B cell (primary cell): ENCODE measurements at regions not wholly inside any gene's neighbourhood (a gene's known extent, or its start where the extent isn't known, plus 50 kb on each side); places are given as distances from the start of the nearest gene placed in this dataset.

Source experiments
- ATAC-seq: fragments of 200-7000 bp; cut with Tn5 transposase; one replicate; pipeline ENCODE4 v1.10.0; 2021; ENCODE audit warnings: low read depth, mild to moderate bottlenecking, moderate number of reproducible peaks, moderate library complexity
- CTCF ChIA-PET: fragments of 350-600 bp; sonication (Branson Sonifier 250); formaldehyde crosslinking; loops from one replicate; lab custom pipeline; 2021; ENCODE audit warnings: antibody characterized with exemption, inconsistent platforms; lab: Charles Lee
- POLR2A ChIA-PET: fragments of 350-600 bp; sonication (Branson Sonifier 250); formaldehyde crosslinking; loops from one replicate; lab custom pipeline; 2021; ENCODE audit warnings: antibody characterized with exemption; lab: Charles Lee
- DNase-seq: peaks from one replicate; pipeline ENCODE4 v3.0.0; 2013
- H2AFZ ChIP-seq: 2 replicates; pipeline ENCODE4 v1.6.1; 2012; ENCODE audit warnings: mild to moderate bottlenecking, low read depth, low read length; ENCODE audit not compliant: insufficient read depth, poor library complexity, severe bottlenecking
- H3K27ac ChIP-seq, 2 donors: 1 replicate in 1 of 2; 2 replicates in 1 of 2; pipeline ENCODE4 v1.5.1; 2012 to 2013; ENCODE audit warnings: low read length in 2 of 2, mild to moderate bottlenecking in 2 of 2, moderate library complexity in 1 of 2
- H3K27me3 ChIP-seq, 4 experiments: fragments of 200-600 bp in 1 of 4; sonication (generic) in 1 of 4; replicated peaks in 1 of 4; 1 replicate in 2 of 4; 2 replicates in 2 of 4; pipeline versions ENCODE4 v1.6.1 to v1.7.0; 2013 to 2016; ENCODE audit warnings: low read length in 3 of 4, mild to moderate bottlenecking in 2 of 4, mixed read lengths in 1 of 4, moderate library complexity in 1 of 4; ENCODE audit not compliant: insufficient read depth in 4 of 4, control insufficient read depth in 3 of 4; ENCODE audit errors: control extremely low read depth in 1 of 4
- H3K36me3 ChIP-seq, 2 experiments: replicated peaks in 1 of 2; 1 replicate in 1 of 2; 2 replicates in 1 of 2; pipeline versions ENCODE4 v1.6.1 to v1.7.1; 2013; ENCODE audit warnings: low read length in 1 of 2; ENCODE audit not compliant: insufficient read depth in 2 of 2, control insufficient read depth in 1 of 2; ENCODE audit errors: control extremely low read depth in 1 of 2, extremely low read depth in 1 of 2
- H3K4me1 ChIP-seq, 2 donors: fragments of 200-600 bp in 1 of 2; sonication (generic) in 1 of 2; 1 replicate in 1 of 2; 2 replicates in 1 of 2; pipeline versions ENCODE4 v1.5.1 to v1.6.1; 2013 to 2017; ENCODE audit warnings: low read length in 2 of 2; ENCODE audit not compliant: control insufficient read depth in 2 of 2, insufficient read depth in 2 of 2
- H3K4me2 ChIP-seq: replicated peaks from 2 replicates; pipeline ENCODE3; 2012; ENCODE audit warnings: mild to moderate bottlenecking, low read depth, low read length; ENCODE audit not compliant: poor library complexity, severe bottlenecking
- H3K4me3 ChIP-seq, 5 experiments: fragments of 200-600 bp in 1 of 5; sonication (generic) in 1 of 5; 1 replicate in 3 of 5; 2 replicates in 2 of 5; pipeline versions ENCODE4 v1.5.1 to v1.7.0; 2011 to 2016; ENCODE audit warnings: low read length in 4 of 5, mild to moderate bottlenecking in 4 of 5, low read depth in 2 of 5, control low read depth in 1 of 5, moderate library complexity in 1 of 5; ENCODE audit not compliant: insufficient read depth in 1 of 5; ENCODE audit errors: control extremely low read depth in 1 of 5, extremely low read depth in 1 of 5
- H3K79me2 ChIP-seq: fragments of 200-600 bp; sonication (generic); one replicate; pipeline ENCODE4 v1.6.0; 2016; ENCODE audit warnings: low read length; ENCODE audit not compliant: control insufficient read depth, insufficient read depth
- H3K9ac ChIP-seq: fragments of 200-600 bp; sonication (generic); 2 replicates; pipeline ENCODE4 v1.6.1; 2017; ENCODE audit warnings: mild to moderate bottlenecking, low read length, moderate library complexity
- H3K9me3 ChIP-seq, 3 donors: one replicate each; pipeline versions ENCODE4 v1.6.1 to v1.7.1; 2013; ENCODE audit warnings: low read length in 2 of 3; ENCODE audit not compliant: control insufficient read depth in 2 of 3, insufficient read depth in 1 of 3; ENCODE audit errors: control extremely low read depth in 1 of 3
- H4K20me1 ChIP-seq: 2 replicates; pipeline ENCODE4 v1.6.0; 2012; ENCODE audit warnings: mild to moderate bottlenecking, low read length; ENCODE audit not compliant: insufficient read depth, control insufficient read depth, poor library complexity, severe bottlenecking
- H3K27ac Mint-ChIP-seq: one replicate; pipeline ENCODE4 v1.8.0; 2021; ENCODE audit warnings: mixed read lengths
- H3K27me3 Mint-ChIP-seq: one replicate; pipeline ENCODE4 v1.8.0; 2021; ENCODE audit warnings: mixed read lengths
- H3K4me1 Mint-ChIP-seq: one replicate; pipeline ENCODE4 v1.8.0; 2021; ENCODE audit warnings: mixed read lengths
- H3K4me3 Mint-ChIP-seq: one replicate; pipeline ENCODE4 v1.8.0; 2021; ENCODE audit warnings: mixed read lengths
- H3K9me3 Mint-ChIP-seq: one replicate; pipeline ENCODE4 v1.8.0; 2022; ENCODE audit warnings: mixed read lengths; ENCODE audit not compliant: insufficient read depth
- CTCF ChIP-seq: fragments of 200-600 bp; IDR thresholded peaks from one replicate; pipeline ENCODE4 v1.8.0; 2022; ENCODE audit warnings: antibody characterized with exemption, mild to moderate bottlenecking
- EZH2 ChIP-seq: IDR thresholded peaks from 2 replicates; pipeline ENCODE4 v1.6.1; 2012; ENCODE audit warnings: borderline replicate concordance, low read depth, mild to moderate bottlenecking, moderate library complexity, low read length; ENCODE audit not compliant: insufficient read depth, poor library complexity, severe bottlenecking
- WGBS: methylation state at CpG from one replicate; pipeline ENCODE4 v1.1.5; 2013; ENCODE audit warnings: missing lambda C conversion rate; ENCODE audit not compliant: insufficient coverage; 5-methylcytosine and 5-hydroxymethylcytosine counted together
- intact Hi-C: fragments of 100-400 bp; cut with micrococcal nuclease; formaldehyde crosslinking; loops from one replicate; pipeline ENCODE4 v1.10.0; 2022

- no peak overlapping the region for H3K4me2 ChIP-seq
- Mint-ChIP-seq H3K27ac (no peak overlapping the region), H3K4me3 (no peak overlapping the region), H3K4me1 (no peaks in the 10 kb centered on the region), H3K9me3 (no peaks in the 10 kb centered on the region), H3K27me3 (peaks cover 21% of the 10 kb centered on the region)
- no peaks in the 10 kb centered on the region for H4K20me1 ChIP-seq
- H3K4me3 ChIP-seq, result no peak overlapping the region
- H3K36me3 ChIP-seq, result no peaks in the 10 kb centered on the region
- no peak overlapping the region for H2AFZ ChIP-seq
- H3K27me3 ChIP-seq, result no peaks in the 10 kb centered on the region
- ChIA-PET POLR2A (no interaction called here), CTCF (no interaction called here)
- H3K4me1 ChIP-seq, result no peaks in the 10 kb centered on the region
- WGBS, result 97% methylated on average over 4 of the region's 8 CpGs
- TF ChIP-seq CTCF (no peak), EZH2 (no peak)
- no peak for ATAC-seq
- DNase-seq, result no peak
- intact Hi-C loops, result no loop called here
- H3K27ac ChIP-seq, result no peak overlapping the region
- no peaks in the 10 kb centered on the region for H3K79me2 ChIP-seq
- H3K9me3 ChIP-seq, result no peaks in the 10 kb centered on the region
- H3K9ac ChIP-seq, result no peak overlapping the region
These were observed 50.5 kb upstream of the PPP2R5A start for GRCh38 chr1:212234431-212235395.
